Trophoblast cell (in vitro differentiated cells and primary cell): ENCODE measurements at regions not wholly inside any gene's neighbourhood (a gene's known extent, or its start where the extent isn't known, plus 50 kb on each side); places are given as distances from the start of the nearest gene placed in this dataset.
"Not testable (repeated sequence)": the region's sequence is repeated elsewhere in the genome, so short reads cannot be mapped to it uniquely, and the experiment has no call there.

Experiments
- DNase-seq, 2 donors: peaks; one replicate each; pipeline ENCODE4 v3.0.0-alpha.2; 2016
- H2AFZ ChIP-seq: 2 replicates; pipeline ENCODE4 v1.6.1; 2013; ENCODE audit warnings: low read length, moderate library complexity, mild to moderate bottlenecking; ENCODE audit not compliant: insufficient read depth, poor library complexity
- H2AK5ac ChIP-seq: 2 replicates; pipeline ENCODE4 v1.6.1; 2013; ENCODE audit warnings: mild to moderate bottlenecking, low read length
- H2BK120ac ChIP-seq: 2 replicates; pipeline ENCODE4 v1.6.1; 2013; ENCODE audit warnings: low read length, mild to moderate bottlenecking, moderate library complexity; ENCODE audit not compliant: insufficient read depth, poor library complexity
- H2BK12ac ChIP-seq: 2 replicates; pipeline ENCODE4 v1.6.1; 2013; ENCODE audit warnings: mild to moderate bottlenecking, low read length, moderate library complexity
- H2BK5ac ChIP-seq: 2 replicates; pipeline ENCODE4 v1.6.1; 2013; ENCODE audit warnings: low read length, low read depth, moderate library complexity, mild to moderate bottlenecking; ENCODE audit not compliant: poor library complexity
- H3K14ac ChIP-seq: 2 replicates; pipeline ENCODE4 v1.6.1; 2013; ENCODE audit warnings: mild to moderate bottlenecking, low read length
- H3K18ac ChIP-seq: 2 replicates; pipeline ENCODE4 v1.6.1; 2013; ENCODE audit warnings: mild to moderate bottlenecking, low read length
- H3K23ac ChIP-seq: 2 replicates; pipeline ENCODE4 v1.6.1; 2013; ENCODE audit warnings: low read length
- H3K27ac ChIP-seq: 2 replicates; pipeline ENCODE4 v1.5.1; 2013; ENCODE audit warnings: low read depth, mild to moderate bottlenecking, inconsistent platforms, low read length, moderate library complexity
- H3K27me3 ChIP-seq: 2 replicates; pipeline ENCODE4 v1.6.1; 2013; ENCODE audit warnings: inconsistent platforms, mild to moderate bottlenecking, low read length, moderate library complexity; ENCODE audit not compliant: insufficient read depth
- H3K36me3 ChIP-seq, 2 experiments: 1 replicate in 1 of 2; 2 replicates in 1 of 2; pipeline ENCODE4 v1.6.1; 2013; ENCODE audit warnings: low read length in 2 of 2, mild to moderate bottlenecking in 2 of 2, moderate library complexity in 1 of 2; ENCODE audit not compliant: insufficient read depth in 2 of 2, control insufficient read depth in 1 of 2
- H3K4ac ChIP-seq: 2 replicates; pipeline ENCODE4 v1.6.1; 2013; ENCODE audit warnings: low read depth, mild to moderate bottlenecking, low read length, moderate library complexity
- H3K4me1 ChIP-seq, 2 experiments: 1 replicate in 1 of 2; 2 replicates in 1 of 2; pipeline ENCODE4 v1.6.1; 2013; ENCODE audit warnings: low read length in 2 of 2, mild to moderate bottlenecking in 2 of 2, moderate library complexity in 1 of 2; ENCODE audit not compliant: insufficient read depth in 2 of 2, control insufficient read depth in 1 of 2
- H3K4me2 ChIP-seq: 2 replicates; pipeline ENCODE4 v1.6.1; 2013; ENCODE audit warnings: inconsistent platforms, mild to moderate bottlenecking, low read length, moderate library complexity
- H3K4me3 ChIP-seq: 2 replicates; pipeline ENCODE4 v1.5.1; 2013; ENCODE audit warnings: mild to moderate bottlenecking, low read depth, low read length, inconsistent platforms
- H3K79me1 ChIP-seq: one replicate; pipeline ENCODE4 v1.6.1; 2013; ENCODE audit warnings: low read length
- H3K79me2 ChIP-seq: 2 replicates; pipeline ENCODE4 v1.6.1; 2013; ENCODE audit warnings: low read length, mild to moderate bottlenecking; ENCODE audit not compliant: control insufficient read depth, insufficient read depth, poor library complexity
- H3K9ac ChIP-seq: 2 replicates; pipeline ENCODE4 v1.6.1; 2013; ENCODE audit warnings: mild to moderate bottlenecking, low read length
- H3K9me3 ChIP-seq: 2 replicates; pipeline ENCODE4 v1.6.1; 2013; ENCODE audit warnings: low read depth, mild to moderate bottlenecking, control low read depth, inconsistent platforms, low read length; ENCODE audit not compliant: insufficient read depth
- H4K12ac ChIP-seq: 2 replicates; pipeline ENCODE4 v1.6.1; 2013; ENCODE audit warnings: low read depth, mild to moderate bottlenecking, low read length, moderate library complexity
- H4K8ac ChIP-seq: 2 replicates; pipeline ENCODE4 v1.6.1; 2013; ENCODE audit warnings: low read depth, mild to moderate bottlenecking, low read length, moderate library complexity
- H4K91ac ChIP-seq: one replicate; pipeline ENCODE4 v1.6.1; 2013; ENCODE audit warnings: low read depth, mild to moderate bottlenecking, low read length, moderate library complexity
- WGBS: extraction: QIAGEN DNeasy Blood & Tissue Kit; methylation state at CpG from one replicate; pipeline ENCODE4 v1.1.7; 2013; ENCODE audit warnings: missing lambda C conversion rate; ENCODE audit not compliant: insufficient read length, insufficient coverage; ENCODE audit errors: extremely low coverage; 5-methylcytosine and 5-hydroxymethylcytosine counted together

GRCh38 chr2:81362468-81362867 lies 1057.9 kb upstream of the LRRTM1 start:
- H2AK5ac ChIP-seq, H3K27ac ChIP-seq, H3K9me3 ChIP-seq, H3K14ac ChIP-seq, H3K79me2 ChIP-seq, H3K27me3 ChIP-seq, H3K4me3 ChIP-seq, H2AFZ ChIP-seq, H4K8ac ChIP-seq, H2BK12ac ChIP-seq, H2BK120ac ChIP-seq, H3K4me1 ChIP-seq, H3K4ac ChIP-seq, DNase-seq, H3K36me3 ChIP-seq, H4K91ac ChIP-seq, H3K79me1 ChIP-seq, H3K23ac ChIP-seq, H3K4me2 ChIP-seq, H3K18ac ChIP-seq, H2BK5ac ChIP-seq, H4K12ac ChIP-seq, H3K9ac ChIP-seq: not testable (repeated sequence)
- WGBS: no CpG with 5 or more reads among the region's 11 CpGs

DNA sequence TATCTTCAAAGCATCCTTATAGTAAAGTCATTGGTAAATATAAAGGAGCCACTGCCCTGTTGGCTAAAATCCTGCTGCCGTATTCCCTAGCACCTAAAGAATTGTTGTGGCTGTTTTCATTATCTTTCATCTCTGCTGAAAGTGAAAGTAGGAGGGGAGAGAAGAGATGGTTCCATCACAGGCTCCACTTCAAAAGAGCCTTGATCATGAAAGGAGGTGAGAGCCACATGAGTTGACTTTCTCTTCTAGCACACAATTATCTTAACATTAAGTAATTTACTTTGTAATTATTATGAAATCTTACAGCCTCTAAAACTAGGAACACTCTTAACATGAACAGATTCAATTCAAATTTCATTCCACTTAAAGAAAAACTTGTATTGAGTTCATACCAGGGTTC lies 1050.9 kb upstream of the LRRTM1 start:
- Histone ChIP-seq H3K9me3 (no peaks in the 10 kb centered on the region), H3K79me2 (no peaks in the 10 kb centered on the region), H2AK5ac (no peak overlapping the region), H2BK5ac (no peak overlapping the region), H2BK12ac (no peak overlapping the region), H3K27me3 (no peaks in the 10 kb centered on the region), H4K91ac (no peak overlapping the region), H3K18ac (no peak overlapping the region), H3K14ac (no peak overlapping the region), H3K27ac (no peak overlapping the region), H2BK120ac (no peak overlapping the region), H3K4me3 (no peak overlapping the region), H3K9ac (no peak overlapping the region), H2AFZ (no peak overlapping the region), H3K4me2 (no peak overlapping the region), H4K12ac (no peak overlapping the region), H3K79me1 (no peaks in the 10 kb centered on the region), H3K4me1 (no peaks in the 10 kb centered on the region), H4K8ac (no peak overlapping the region), H3K36me3 (no peaks in the 10 kb centered on the region), H3K23ac (no peak overlapping the region), H3K4ac (no peak overlapping the region)
- no peak for DNase-seq
- no CpG with 5 or more reads among the region's 1 CpG for WGBS

GRCh38 chr2:81334046-81334445 lies 1029.5 kb upstream of the LRRTM1 start:
- no CpG with 5 or more reads among the region's 2 CpGs for WGBS
- H3K79me1 ChIP-seq: no peaks in the 10 kb centered on the region
- H3K4ac ChIP-seq: no peak overlapping the region
- H3K79me2 ChIP-seq: no peaks in the 10 kb centered on the region
- H2BK5ac ChIP-seq: no peak overlapping the region
- no peaks in the 10 kb centered on the region for H3K4me1 ChIP-seq
- no peak overlapping the region for H3K9ac ChIP-seq
- no peak overlapping the region for H3K4me3 ChIP-seq
- H3K9me3 ChIP-seq: no peaks in the 10 kb centered on the region
- no peak overlapping the region for H2BK12ac ChIP-seq
- no peak overlapping the region for H3K27ac ChIP-seq
- no peak overlapping the region for H3K18ac ChIP-seq
- no peaks in the 10 kb centered on the region for H3K27me3 ChIP-seq
- H3K4me2 ChIP-seq: no peak overlapping the region
- H3K36me3 ChIP-seq: no peaks in the 10 kb centered on the region
- H4K91ac ChIP-seq: no peak overlapping the region
- no peak for DNase-seq
- no peak overlapping the region for H4K8ac ChIP-seq
- no peak overlapping the region for H2BK120ac ChIP-seq
- no peak overlapping the region for H3K23ac ChIP-seq
- no peak overlapping the region for H4K12ac ChIP-seq
- no peak overlapping the region for H2AFZ ChIP-seq
- no peak overlapping the region for H3K14ac ChIP-seq
- H2AK5ac ChIP-seq: no peak overlapping the region

- no peak overlapping the region for H2BK5ac ChIP-seq
- no peak overlapping the region for H3K23ac ChIP-seq
- no CpG with 5 or more reads among the region's 2 CpGs for WGBS
- no peak overlapping the region for H4K91ac ChIP-seq
- no peaks in the 10 kb centered on the region for H3K4me1 ChIP-seq
- no peak overlapping the region for H4K8ac ChIP-seq
- no peak overlapping the region for H3K18ac ChIP-seq
- no peak for DNase-seq
- H2BK12ac ChIP-seq: no peak overlapping the region
- no peak overlapping the region for H3K4me2 ChIP-seq
- no peak overlapping the region for H4K12ac ChIP-seq
- H2AK5ac ChIP-seq: no peak overlapping the region
- no peaks in the 10 kb centered on the region for H3K9me3 ChIP-seq
- no peaks in the 10 kb centered on the region for H3K79me2 ChIP-seq
- no peaks in the 10 kb centered on the region for H3K36me3 ChIP-seq
- no peak overlapping the region for H3K14ac ChIP-seq
- no peak overlapping the region for H3K27ac ChIP-seq
- no peak overlapping the region for H3K9ac ChIP-seq
- H2AFZ ChIP-seq: no peak overlapping the region
- H2BK120ac ChIP-seq: no peak overlapping the region
- H3K27me3 ChIP-seq: no peaks in the 10 kb centered on the region
- no peaks in the 10 kb centered on the region for H3K79me1 ChIP-seq
- no peak overlapping the region for H3K4me3 ChIP-seq
- no peak overlapping the region for H3K4ac ChIP-seq
Observed at GRCh38 chr2:81328968-81329367, 1024.4 kb upstream of the LRRTM1 start.

DNA sequence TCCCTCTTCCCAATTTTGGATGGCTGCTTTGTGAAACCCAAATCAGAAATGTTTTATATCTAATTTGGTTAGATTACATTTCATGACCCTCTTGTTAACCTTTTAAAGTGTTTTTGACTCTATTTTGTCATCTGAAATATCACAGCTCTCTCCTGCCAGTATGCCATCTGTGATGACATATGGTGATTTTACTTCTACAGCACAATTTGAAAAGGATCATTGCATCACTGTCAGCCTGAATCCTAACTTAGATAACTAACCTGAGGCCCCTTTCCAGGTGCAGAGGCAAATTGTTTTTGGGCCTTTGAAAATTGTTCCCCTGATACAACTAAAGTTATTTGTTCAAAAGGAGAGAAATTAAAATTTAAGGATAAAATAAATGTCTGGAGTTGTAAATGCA lies 1023.4 kb upstream of the LRRTM1 start:
- H3K9me3 ChIP-seq: no peaks in the 10 kb centered on the region
- H3K36me3 ChIP-seq: no peaks in the 10 kb centered on the region
- no peak overlapping the region for H2AFZ ChIP-seq
- H3K79me2 ChIP-seq: no peaks in the 10 kb centered on the region
- no peak overlapping the region for H2BK120ac ChIP-seq
- no peak overlapping the region for H2BK5ac ChIP-seq
- H3K14ac ChIP-seq: no peak overlapping the region
- H4K8ac ChIP-seq: no peak overlapping the region
- H3K4ac ChIP-seq: no peak overlapping the region
- no peak overlapping the region for H3K9ac ChIP-seq
- H3K18ac ChIP-seq: no peak overlapping the region
- no peak overlapping the region for H4K91ac ChIP-seq
- no peak overlapping the region for H3K23ac ChIP-seq
- H2AK5ac ChIP-seq: no peak overlapping the region
- no peaks in the 10 kb centered on the region for H3K79me1 ChIP-seq
- no peak overlapping the region for H2BK12ac ChIP-seq
- no peaks in the 10 kb centered on the region for H3K4me1 ChIP-seq
- no peaks in the 10 kb centered on the region for H3K27me3 ChIP-seq
- DNase-seq: no peak
- H3K4me3 ChIP-seq: no peak overlapping the region
- no peak overlapping the region for H3K4me2 ChIP-seq
- no peak overlapping the region for H3K27ac ChIP-seq
- H4K12ac ChIP-seq: no peak overlapping the region
